ENCODE measurements at regions not wholly inside any gene's neighbourhood (a gene's known extent, or its start where the extent isn't known, plus 50 kb on each side); places are given as distances from the start of the nearest gene placed in this dataset.
A peak's percentile ranks its signal among the peaks of the same experiment; 100 is the strongest.

- DNase-seq: no peak
Measured at GRCh38 chr2:183214680-183215079, 90.4 kb downstream of the NUP35 start.

GRCh38 chr2:183215917-183216316, 91.7 kb downstream of the NUP35 start:
- no peak for DNase-seq

- peak; percentile 8 for DNase-seq
Measured at GRCh38 chr2:183219888-183220287, 95.6 kb downstream of the NUP35 start.

- DNase-seq: no peak
Measured at GRCh38 chr2:183222751-183223150, 98.5 kb downstream of the NUP35 start.

GRCh38 chr2:183224948-183225347, 100.7 kb downstream of the NUP35 start:
- no peak for DNase-seq

GRCh38 chr2:183227176-183227575, 102.9 kb downstream of the NUP35 start:
- DNase-seq: no peak

- peak; percentile 74 for DNase-seq
Measured at GRCh38 chr2:183229386-183229785, 105.1 kb downstream of the NUP35 start.

GRCh38 chr2:183232161-183232865, 108.1 kb downstream of the NUP35 start:
- DNase-seq: no peak

- DNase-seq: peak; percentile 8
Measured at GRCh38 chr2:183242937-183243336, 118.7 kb downstream of the NUP35 start.

- DNase-seq: no peak
Measured at GRCh38 chr2:183243758-183244157, 119.5 kb downstream of the NUP35 start.

GRCh38 chr2:183244300-183244844, 120.1 kb downstream of the NUP35 start:
- no peak for DNase-seq

GRCh38 chr2:183248866-183249567, 124.8 kb downstream of the NUP35 start:
- DNase-seq: peak; percentile 38

GRCh38 chr2:183250061-183250460, 125.8 kb downstream of the NUP35 start:
- DNase-seq: no peak

- no peak for DNase-seq
Measured at GRCh38 chr2:183250472-183250871, 126.2 kb downstream of the NUP35 start.

- no peak for DNase-seq
Measured at GRCh38 chr2:183253441-183254130, 129.3 kb downstream of the NUP35 start.

GRCh38 chr2:183255411-183255810, 131.2 kb downstream of the NUP35 start:
- DNase-seq: no peak

- no peak for DNase-seq
Measured at GRCh38 chr2:183259921-183260320, 135.7 kb downstream of the NUP35 start.

- no peak for DNase-seq
Measured at GRCh38 chr2:183260527-183260926, 136.3 kb downstream of the NUP35 start.

GRCh38 chr2:183264890-183265535, 140.8 kb downstream of the NUP35 start:
- no peak for DNase-seq

GRCh38 chr2:183267148-183267827, 143.0 kb downstream of the NUP35 start:
- no peak for DNase-seq

- DNase-seq: no peak
Measured at GRCh38 chr2:183269956-183270355, 145.7 kb downstream of the NUP35 start.

- DNase-seq: no peak
Measured at GRCh38 chr2:183283209-183283608, 159.0 kb downstream of the NUP35 start.

Measured in fibroblast of skin of scalp (primary cell).